DOHH2 (cell line): ENCODE measurements at regions not wholly inside any gene's neighbourhood (a gene's known extent, or its start where the extent isn't known, plus 50 kb on each side); places are given as distances from the start of the nearest gene placed in this dataset.
A peak's percentile ranks its signal among the peaks of the same experiment; 100 is the strongest.

Experiments
- H3F3A ChIP-seq: fragments of 200-600 bp; sonication (generic), shearing (Covaris generic); 2 replicates; pipeline ENCODE4 v1.6.0; 2016; ENCODE audit warnings: antibody characterized with exemption, mild to moderate bottlenecking; ENCODE audit not compliant: control insufficient read depth, insufficient read depth
- H3K27ac ChIP-seq: fragments of 200-600 bp; sonication (generic); 2 replicates; pipeline ENCODE4 v1.5.1; 2014; ENCODE audit warnings: low read depth, mild to moderate bottlenecking, low read length, moderate library complexity
- H3K27me3 ChIP-seq: fragments of 200-600 bp; sonication (generic); 2 replicates; pipeline ENCODE4 v1.6.1; 2014; ENCODE audit warnings: mild to moderate bottlenecking, low read length, mixed read lengths; ENCODE audit not compliant: control insufficient read depth
- H3K36me3 ChIP-seq: fragments of 200-600 bp; sonication (generic); 2 replicates; pipeline ENCODE4 v1.6.1; 2014; ENCODE audit warnings: mild to moderate bottlenecking, low read length, moderate library complexity, mixed read lengths; ENCODE audit not compliant: control insufficient read depth
- H3K4me1 ChIP-seq: fragments of 200-600 bp; sonication (generic); 2 replicates; pipeline ENCODE4 v1.6.1; 2014; ENCODE audit warnings: mild to moderate bottlenecking, low read length, mixed read lengths; ENCODE audit not compliant: control insufficient read depth
- H3K4me2 ChIP-seq: fragments of 200-600 bp; sonication (generic); 2 replicates; pipeline ENCODE4 v1.6.0; 2014; ENCODE audit warnings: mild to moderate bottlenecking, low read length, moderate library complexity
- H3K4me3 ChIP-seq: fragments of 200-600 bp; sonication (generic); 2 replicates; pipeline ENCODE4 v1.5.1; 2014; ENCODE audit warnings: mild to moderate bottlenecking, low read length, mixed read lengths
- H3K79me2 ChIP-seq: fragments of 200-600 bp; sonication (generic); 2 replicates; pipeline ENCODE4 v1.6.1; 2014; ENCODE audit warnings: mild to moderate bottlenecking, low read length, mixed read lengths; ENCODE audit not compliant: control insufficient read depth
- H3K9me2 ChIP-seq: fragments of 200-600 bp; sonication (generic); replicated peaks from 2 replicates; pipeline ENCODE4 v1.6.1; 2014; ENCODE audit warnings: mild to moderate bottlenecking, low read length, mixed read lengths; ENCODE audit not compliant: control insufficient read depth
- H3K9me3 ChIP-seq: fragments of 200-600 bp; sonication (generic); 2 replicates; pipeline ENCODE4 v1.6.1; 2014; ENCODE audit warnings: antibody characterized with exemption, low read length, mixed read lengths; ENCODE audit not compliant: control insufficient read depth, insufficient read depth
- H4K20me1 ChIP-seq: fragments of 200-600 bp; sonication (generic); 2 replicates; pipeline ENCODE4 v1.6.0; 2014; ENCODE audit warnings: low read depth, mild to moderate bottlenecking, antibody characterized with exemption, low read length, moderate library complexity; ENCODE audit not compliant: control insufficient read depth, insufficient read depth
- CTCF ChIP-seq: fragments of 200-600 bp; sonication (generic); IDR thresholded peaks from one replicate; pipeline ENCODE4 v1.5.1; 2014; ENCODE audit warnings: antibody characterized with exemption, mild to moderate bottlenecking, low read depth, low read length; ENCODE audit not compliant: poor library complexity, severe bottlenecking
- EZH2phosphoT487 ChIP-seq: fragments of 200-600 bp; sonication (generic); IDR thresholded peaks from 2 replicates; pipeline ENCODE4 v1.6.1; 2017; ENCODE audit warnings: borderline replicate concordance, mild to moderate bottlenecking, antibody characterized with exemption, low read length, moderate library complexity, mixed read lengths

- H3K4me3 ChIP-seq: no peak overlapping the region
- TF ChIP-seq CTCF: no peak
- H3K4me2 ChIP-seq: no peak overlapping the region
- no peaks in the 10 kb centered on the region for H3F3A ChIP-seq
- H3K79me2 ChIP-seq: no peaks in the 10 kb centered on the region
- no peaks in the 10 kb centered on the region for H3K27me3 ChIP-seq
- no peaks in the 10 kb centered on the region for H3K36me3 ChIP-seq
- H3K9me2 ChIP-seq: no peaks in the 10 kb centered on the region
- H3K4me1 ChIP-seq: peaks cover 10% of the 10 kb centered on the region
- no peak overlapping the region for H3K27ac ChIP-seq
- H4K20me1 ChIP-seq: no peaks in the 10 kb centered on the region
- H3K9me3 ChIP-seq: no peaks in the 10 kb centered on the region
Measured at GRCh38 chrX:124216396-124217115, 115.9 kb upstream of the TEX13D start.

GRCh38 chrX:124217304-124218251 lies 114.9 kb upstream of the TEX13D start:
- no peaks in the 10 kb centered on the region for H3K9me2 ChIP-seq
- no peaks in the 10 kb centered on the region for H3F3A ChIP-seq
- no peaks in the 10 kb centered on the region for H3K36me3 ChIP-seq
- H3K27ac ChIP-seq: no peak overlapping the region
- H3K79me2 ChIP-seq: no peaks in the 10 kb centered on the region
- H3K4me3 ChIP-seq: no peak overlapping the region
- peaks cover 10% of the 10 kb centered on the region for H3K4me1 ChIP-seq
- no peaks in the 10 kb centered on the region for H3K27me3 ChIP-seq
- H3K4me2 ChIP-seq: peak overlapping the region; percentile 26
- H3K9me3 ChIP-seq: no peaks in the 10 kb centered on the region
- TF ChIP-seq EZH2phosphoT487: no peak
- no peak for TF ChIP-seq CTCF
- H4K20me1 ChIP-seq: no peaks in the 10 kb centered on the region

GRCh38 chrX:124223524-124223923 lies 108.9 kb upstream of the TEX13D start:
- Histone ChIP-seq H3K9me3 (no peaks in the 10 kb centered on the region), H3K79me2 (no peaks in the 10 kb centered on the region), H3K27ac (no peak overlapping the region), H3F3A (no peaks in the 10 kb centered on the region), H3K27me3 (no peaks in the 10 kb centered on the region), H3K4me3 (no peak overlapping the region), H3K36me3 (no peaks in the 10 kb centered on the region), H3K9me2 (no peaks in the 10 kb centered on the region), H4K20me1 (no peaks in the 10 kb centered on the region), H3K4me2 (no peak overlapping the region), H3K4me1 (no peaks in the 10 kb centered on the region)
- no peak for TF ChIP-seq EZH2phosphoT487
- no peak for TF ChIP-seq CTCF
